PC-3 (cell line): ENCODE measurements at regions not wholly inside any gene's neighbourhood (a gene's known extent, or its start where the extent isn't known, plus 50 kb on each side); places are given as distances from the start of the nearest gene placed in this dataset.

Experiments used
- ATAC-seq: fragments of 200-7000 bp; cut with Tn5 transposase; 2 replicates; pipeline ENCODE4 v1.9.1; 2020; ENCODE audit warnings: mild to moderate bottlenecking, moderate library complexity
- BruUV-seq: library from RNA; stranded (reverse); fragments of 400-500 nt; replicated peaks from 2 replicates; lab custom pipeline; 2021; lab: Mats Ljungman, UMichigan
- CTCF ChIA-PET: fragments of 300-600 bp; sonication (Branson Sonifier 250); formaldehyde crosslinking; loops from one replicate; lab custom pipeline; 2022; ENCODE audit warnings: antibody characterized with exemption; lab: Charles Lee
- POLR2A ChIA-PET: fragments of 300-600 bp; sonication (Branson Sonifier 250); formaldehyde crosslinking; loops from one replicate; lab custom pipeline; 2022; ENCODE audit warnings: antibody characterized with exemption; ENCODE audit not compliant: unreplicated experiment; lab: Charles Lee
- DNase-seq: peaks from one replicate; pipeline ENCODE4 v3.0.0-alpha.2; 2015
- H2AFZ ChIP-seq: fragments of 300-600 bp; sonication (generic); 2 replicates; pipeline ENCODE4 v1.6.0; 2016; ENCODE audit warnings: antibody characterized with exemption, low read length
- H3F3A ChIP-seq: fragments of 300-600 bp; sonication (generic); one replicate; pipeline ENCODE4 v1.6.0; 2017; ENCODE audit warnings: antibody characterized with exemption, low read length, control low read depth, mild to moderate bottlenecking; ENCODE audit not compliant: unreplicated experiment
- H3K27ac ChIP-seq: fragments of 300-600 bp; sonication (generic); 2 replicates; pipeline ENCODE4 v1.5.1; 2016; ENCODE audit warnings: mild to moderate bottlenecking, low read length
- H3K27me3 ChIP-seq: fragments of 300-600 bp; sonication (generic); 2 replicates; pipeline ENCODE4 v1.6.1; 2016; ENCODE audit warnings: low read length, mixed read lengths
- H3K36me3 ChIP-seq: fragments of 300-600 bp; sonication (generic); 2 replicates; pipeline ENCODE4 v1.6.1; 2016; ENCODE audit warnings: low read depth, mixed run types, low read length, mixed read lengths
- H3K4me1 ChIP-seq: fragments of 300-600 bp; sonication (generic); 2 replicates; pipeline ENCODE4 v1.5.1; 2016; ENCODE audit warnings: low read length; ENCODE audit not compliant: insufficient read depth
- H3K4me2 ChIP-seq: fragments of 300-600 bp; sonication (generic); 2 replicates; pipeline ENCODE4 v1.6.0; 2016; ENCODE audit warnings: low read length
- H3K4me3 ChIP-seq: fragments of 300-600 bp; sonication (generic); 2 replicates; pipeline ENCODE4 v1.5.1; 2016; ENCODE audit warnings: mild to moderate bottlenecking, low read length, mixed read lengths
- H3K79me2 ChIP-seq: fragments of 300-600 bp; sonication (generic); 2 replicates; pipeline ENCODE4 v1.6.1; 2017; ENCODE audit warnings: low read length, mixed read lengths
- H3K9ac ChIP-seq: fragments of 300-600 bp; sonication (generic); 2 replicates; pipeline ENCODE4 v1.6.0; 2016; ENCODE audit warnings: mild to moderate bottlenecking, low read length
- H3K9me2 ChIP-seq: fragments of 300-600 bp; sonication (generic); replicated peaks from 2 replicates; pipeline ENCODE4 v1.6.1; 2016; ENCODE audit warnings: mixed run types, low read length, mixed read lengths
- H3K9me3 ChIP-seq: fragments of 300-600 bp; sonication (generic); 2 replicates; pipeline ENCODE4 v1.6.1; 2016; ENCODE audit warnings: low read length, mixed read lengths
- H4K20me1 ChIP-seq: fragments of 300-600 bp; sonication (generic); 2 replicates; pipeline ENCODE4 v1.6.1; 2016; ENCODE audit warnings: low read length, mixed read lengths
- CTCF ChIP-seq: fragments of 300-600 bp; sonication (generic); conservative IDR thresholded peaks from 2 replicates; pipeline ENCODE4 v1.5.1; 2017; ENCODE audit warnings: antibody characterized with exemption, low read depth, mild to moderate bottlenecking, low read length
- EZH2 ChIP-seq: fragments of 300-600 bp; sonication (generic); IDR thresholded peaks from one replicate; pipeline ENCODE4 v1.6.1; 2017; ENCODE audit warnings: antibody characterized with exemption, mild to moderate bottlenecking, low read length; ENCODE audit not compliant: unreplicated experiment
- EZH2phosphoT487 ChIP-seq: fragments of 300-600 bp; sonication (generic); IDR thresholded peaks from 2 replicates; pipeline ENCODE4 v1.6.1; 2018; ENCODE audit warnings: mild to moderate bottlenecking, antibody characterized with exemption, low read length, borderline replicate concordance
- intact Hi-C: fragments of 100-400 bp; cut with micrococcal nuclease; formaldehyde crosslinking; loops from 2 replicates; pipeline ENCODE4 v1.9.0; 2023

- CTCF ChIA-PET: no interaction called here
- ATAC-seq: no peak
- BruUV-seq: no TSS peak
Measured at GRCh38 chr3:155007729-155008128, 72.4 kb upstream of the MME start.

GRCh38 chr3:155001289-155002010 is 78.7 kb upstream of the MME start:
- BruUV-seq: no TSS peak
- ATAC-seq (no peak), DNase-seq (no peak)
- no peaks in the 10 kb centered on the region for H3K79me2 ChIP-seq
- H3K27me3 ChIP-seq: no peaks in the 10 kb centered on the region
- no peaks in the 10 kb centered on the region for H3K9me3 ChIP-seq
- no peaks in the 10 kb centered on the region for H3K36me3 ChIP-seq
- no peak overlapping the region for H3K4me3 ChIP-seq
- no peak overlapping the region for H3K4me2 ChIP-seq
- no peak overlapping the region for H3K9ac ChIP-seq
- H4K20me1 ChIP-seq: no peaks in the 10 kb centered on the region
- intact Hi-C loops: no loop called here
- no peak overlapping the region for H3K27ac ChIP-seq
- H3F3A ChIP-seq: no peaks in the 10 kb centered on the region
- H3K9me2 ChIP-seq: no peaks in the 10 kb centered on the region
- CTCF ChIA-PET: no interaction called here
- TF ChIP-seq CTCF (no peak), EZH2phosphoT487 (no peak), EZH2 (no peak)
- POLR2A ChIA-PET: no interaction called here
- no peaks in the 10 kb centered on the region for H3K4me1 ChIP-seq
- no peak overlapping the region for H2AFZ ChIP-seq

More at GRCh38 chr3:155007729-155008128, 72.4 kb upstream of the MME start:
- Histone ChIP-seq H3K9ac (no peak overlapping the region), H3K9me3 (no peaks in the 10 kb centered on the region), H3K4me2 (no peak overlapping the region), H3F3A (no peaks in the 10 kb centered on the region), H3K4me1 (no peaks in the 10 kb centered on the region), H3K4me3 (no peak overlapping the region), H3K79me2 (no peaks in the 10 kb centered on the region), H3K27me3 (peaks cover 2% of the 10 kb centered on the region; the same call in 1 of the 2 replicates), H3K36me3 (no peaks in the 10 kb centered on the region), H3K9me2 (no peaks in the 10 kb centered on the region), H4K20me1 (no peaks in the 10 kb centered on the region), H3K27ac (no peak overlapping the region), H2AFZ (no peak overlapping the region)
- POLR2A ChIA-PET: no interaction called here
- DNase-seq: no peak
- TF ChIP-seq CTCF (no peak), EZH2phosphoT487 (no peak), EZH2 (no peak)
- intact Hi-C loops: no loop called here

- no peak overlapping the region for H3K27ac ChIP-seq
- TF ChIP-seq EZH2 (no peak), CTCF (no peak), EZH2phosphoT487 (no peak)
- ChIA-PET CTCF (no interaction called here), POLR2A (no interaction called here)
- BruUV-seq: no TSS peak
- no peak overlapping the region for H3K4me3 ChIP-seq
- no peak overlapping the region for H2AFZ ChIP-seq
- no peaks in the 10 kb centered on the region for H3F3A ChIP-seq
- H3K36me3 ChIP-seq: no peaks in the 10 kb centered on the region
- H3K27me3 ChIP-seq: no peaks in the 10 kb centered on the region
- no peak overlapping the region for H3K4me2 ChIP-seq
- intact Hi-C loops: no loop called here
- no peaks in the 10 kb centered on the region for H3K9me3 ChIP-seq
- no peaks in the 10 kb centered on the region for H4K20me1 ChIP-seq
- no peaks in the 10 kb centered on the region for H3K4me1 ChIP-seq
- no peaks in the 10 kb centered on the region for H3K9me2 ChIP-seq
- no peak for DNase-seq
- no peaks in the 10 kb centered on the region for H3K79me2 ChIP-seq
- H3K9ac ChIP-seq: no peak overlapping the region
- ATAC-seq: no peak
Measured at GRCh38 chr3:154992655-154993054, 87.5 kb upstream of the MME start.
